Lung microvascular endothelial cell (primary cell): ENCODE measurements at regions not wholly inside any gene's neighbourhood (a gene's known extent, or its start where the extent isn't known, plus 50 kb on each side); places are given as distances from the start of the nearest gene placed in this dataset.

Experiments
- DNase-seq, 2 donors: peaks; one replicate each; pipeline versions ENCODE4 v3.0.0 to v3.0.0-alpha.2; 2010; ENCODE audit warnings: low read depth in 2 of 2

DNA sequence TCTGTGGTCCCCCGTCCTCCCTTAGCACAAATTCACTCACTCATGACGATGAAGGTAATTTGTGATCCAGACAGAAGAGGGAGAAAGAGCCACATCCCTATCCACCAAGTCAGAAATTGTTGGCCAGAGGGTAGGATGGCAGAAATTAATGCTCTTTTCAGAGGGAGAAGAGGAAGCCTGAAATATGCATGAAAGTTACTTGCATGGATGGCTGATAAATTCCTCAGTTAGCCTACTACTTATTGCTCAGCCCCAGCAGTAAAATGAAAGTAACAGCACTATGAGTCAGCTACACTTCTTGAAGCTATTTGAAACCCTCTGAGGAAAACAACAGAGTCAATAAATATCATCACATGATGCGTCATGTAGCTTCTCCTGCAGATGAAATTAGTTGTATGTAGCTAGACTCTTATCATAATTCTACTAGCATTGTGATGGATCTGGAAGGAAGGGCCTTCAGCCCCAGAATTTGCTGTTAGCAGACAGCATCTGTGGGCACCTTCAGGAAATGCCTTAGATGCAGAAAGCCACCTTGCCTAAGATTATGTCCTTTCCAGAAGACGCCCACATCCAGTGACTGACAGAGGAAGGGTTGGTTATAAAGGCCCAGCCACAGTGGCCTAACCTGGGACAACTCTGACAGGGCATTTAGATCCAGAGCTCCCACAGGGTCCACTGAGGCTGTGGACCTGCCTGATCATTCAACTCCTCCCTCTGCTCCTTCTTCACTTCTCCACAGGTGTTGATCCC, 81.2 kb upstream of the CCDC112 start:
- peak; percentile 12 to 89 for DNase-seq

GRCh38 chr5:115375893-115376292, 79.4 kb upstream of the CCDC112 start:
- DNase-seq = no peak

DNA sequence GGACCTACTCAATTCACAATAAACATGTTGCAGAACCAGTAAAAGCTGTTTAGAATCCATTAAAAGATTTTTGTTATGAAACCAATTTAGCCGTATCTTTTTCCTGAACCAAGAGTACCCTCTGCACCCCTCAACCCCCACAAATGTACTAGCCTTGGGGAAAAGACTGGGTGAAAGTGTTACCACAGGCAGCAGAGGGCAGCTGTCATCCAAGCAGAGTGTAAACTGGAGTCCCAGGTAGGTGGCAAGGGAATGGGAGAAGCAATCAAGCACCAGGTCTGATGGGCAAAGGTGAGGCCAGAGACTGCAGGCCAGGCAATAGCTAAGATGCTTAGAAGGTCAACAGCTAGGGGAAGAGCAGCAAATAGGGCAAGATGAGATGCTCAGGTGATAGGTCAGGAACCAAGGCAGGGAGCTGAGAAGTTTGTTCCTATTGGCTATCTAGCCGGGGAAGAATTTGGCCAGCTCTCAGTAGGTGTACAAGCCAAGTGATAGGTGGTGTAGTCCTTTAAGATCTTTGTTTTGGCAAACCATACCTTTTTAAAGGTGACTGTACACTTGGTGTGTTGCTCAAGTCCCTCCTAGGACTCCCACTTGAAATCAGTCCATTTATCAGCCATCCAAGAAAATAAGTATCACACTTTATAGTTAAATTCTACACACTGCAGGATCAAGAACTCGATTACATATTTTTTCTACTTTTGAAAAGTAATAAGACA, 77.8 kb upstream of the CCDC112 start:
- no peak for DNase-seq

DNA sequence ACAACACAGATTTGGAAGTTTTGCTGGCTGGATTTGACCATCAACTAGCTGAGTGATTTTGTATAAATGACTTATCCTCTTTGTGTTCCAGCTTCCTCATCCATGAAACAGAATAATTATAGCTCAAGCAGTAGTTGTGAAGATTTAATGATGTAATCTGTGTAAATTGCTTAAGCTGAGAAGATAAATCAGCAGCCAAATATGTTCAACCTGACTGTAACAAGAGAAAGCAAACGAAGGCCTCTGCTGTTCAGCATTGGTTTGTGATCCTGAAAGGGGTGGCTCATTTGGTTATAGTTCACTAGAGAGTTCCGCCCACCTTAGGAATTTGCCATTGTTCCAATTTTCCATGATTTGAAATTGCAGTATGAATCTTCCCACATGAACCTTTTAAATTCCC, 75.7 kb upstream of the CCDC112 start:
- no peak for DNase-seq

DNA sequence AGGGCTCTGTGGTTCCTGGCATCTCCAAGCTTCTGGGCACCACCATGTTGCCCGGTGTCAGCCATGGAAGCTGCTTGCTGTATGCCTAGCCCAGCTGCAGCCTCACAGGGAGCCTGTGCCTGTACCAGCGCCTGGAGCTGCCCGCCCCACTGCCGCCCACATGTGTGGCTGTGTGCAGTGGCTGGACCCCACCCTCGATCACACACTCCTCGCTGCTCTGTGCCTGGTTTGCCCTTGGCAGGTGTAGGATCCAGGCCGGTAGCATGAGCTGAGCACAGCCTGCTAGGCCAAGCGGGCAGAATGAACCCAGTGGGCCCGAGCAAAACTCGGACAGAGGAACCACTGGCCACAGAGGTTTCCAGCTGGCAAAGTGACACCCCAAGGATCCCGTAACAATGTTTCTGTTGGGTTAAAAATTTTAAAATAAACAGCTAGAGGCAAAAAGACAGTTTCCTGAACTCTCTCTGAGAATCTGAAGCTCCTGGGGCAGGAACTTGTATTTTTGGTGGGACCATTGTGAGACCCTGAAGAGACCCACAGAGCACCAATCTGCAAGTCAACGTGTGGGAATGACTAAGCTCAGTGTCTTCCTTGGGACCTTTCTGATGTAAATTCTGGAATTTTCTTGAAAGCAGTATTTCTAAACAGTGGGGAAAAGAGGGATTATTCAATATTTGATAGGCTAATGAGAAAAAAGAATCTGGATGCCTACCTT, 73.1 kb upstream of the CCDC112 start:
- DNase-seq = no peak

GRCh38 chr5:115366223-115366622, 69.8 kb upstream of the CCDC112 start:
- peak; percentile 19 to 99 for DNase-seq

GRCh38 chr5:115363879-115364278, 67.4 kb upstream of the CCDC112 start:
- no peak for DNase-seq

DNA sequence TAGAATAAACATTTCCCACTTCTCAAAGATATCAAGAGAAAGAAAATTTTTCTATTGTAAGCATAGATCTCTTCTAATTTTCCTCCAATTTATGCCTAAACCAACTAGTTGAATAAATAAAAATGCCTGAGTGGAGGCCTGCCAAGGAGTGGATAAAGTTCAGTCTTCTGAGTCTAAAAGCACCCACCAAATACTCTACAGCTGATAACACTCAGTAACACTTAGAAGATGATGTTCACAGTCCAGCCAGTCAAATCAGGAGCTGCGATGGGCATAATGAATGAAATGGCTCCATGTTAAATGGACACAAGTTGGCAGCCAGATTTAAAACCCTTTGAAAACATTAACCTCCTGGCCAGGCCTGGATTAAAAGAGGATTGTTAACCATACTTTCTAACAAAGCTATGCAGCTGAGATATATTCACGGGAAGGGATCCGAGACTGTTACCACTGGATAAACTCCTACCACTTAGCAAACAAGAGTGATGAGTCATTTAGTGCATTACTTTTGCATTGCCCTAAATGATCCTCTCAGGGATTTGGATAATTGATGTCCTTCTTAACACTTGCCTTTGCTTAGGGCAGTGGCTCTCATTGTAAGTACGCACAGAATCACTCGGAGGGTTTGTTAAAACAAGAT, 63.7 kb upstream of the CCDC112 start:
- no peak for DNase-seq

GRCh38 chr5:115355767-115356381, 59.4 kb upstream of the CCDC112 start:
- DNase-seq = no peak

DNA sequence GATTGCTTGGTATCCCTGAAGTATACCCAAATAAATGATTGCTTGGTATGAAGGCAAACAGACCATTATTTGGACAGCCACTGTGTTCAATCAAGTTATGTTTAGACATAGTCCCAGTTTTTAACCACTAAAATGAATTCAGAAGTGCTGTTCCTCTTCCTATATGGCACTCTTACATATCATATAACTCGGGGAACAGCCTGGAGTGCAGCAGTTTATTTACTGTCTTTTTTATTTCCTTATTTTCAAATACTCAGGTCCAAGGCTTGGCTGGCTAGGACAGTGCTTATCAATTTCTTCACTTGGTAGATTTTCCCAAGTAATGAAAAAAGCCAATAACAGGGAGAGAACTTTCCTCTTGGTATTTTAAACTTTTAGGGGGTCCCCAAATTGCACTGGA, 58.6 kb upstream of the CCDC112 start:
- no peak for DNase-seq

DNA sequence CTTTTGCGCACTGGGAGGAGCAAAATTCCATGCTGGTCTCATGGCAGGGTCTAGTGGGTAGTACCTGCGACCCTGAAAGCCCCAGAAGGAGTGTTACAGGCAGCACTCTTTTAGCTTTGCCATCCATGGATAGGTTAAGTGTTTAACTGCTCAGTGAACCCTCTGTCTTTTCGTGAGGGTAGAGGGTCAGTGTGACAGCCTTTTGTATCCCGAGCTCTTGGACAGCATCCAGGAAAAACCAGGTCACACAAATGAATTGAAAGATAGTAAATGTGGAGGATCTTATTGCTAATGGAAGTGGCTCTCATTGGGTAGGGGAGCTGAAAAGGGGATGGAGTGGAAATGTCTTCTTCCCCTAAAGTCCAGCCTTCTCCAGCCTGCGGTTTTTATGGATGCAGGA, 57.8 kb upstream of the CCDC112 start:
- peak in 1 of 2 donors; percentile 45 for DNase-seq

- no peak for DNase-seq
Observed at GRCh38 chr5:115352571-115352970, 56.1 kb upstream of the CCDC112 start.

DNA sequence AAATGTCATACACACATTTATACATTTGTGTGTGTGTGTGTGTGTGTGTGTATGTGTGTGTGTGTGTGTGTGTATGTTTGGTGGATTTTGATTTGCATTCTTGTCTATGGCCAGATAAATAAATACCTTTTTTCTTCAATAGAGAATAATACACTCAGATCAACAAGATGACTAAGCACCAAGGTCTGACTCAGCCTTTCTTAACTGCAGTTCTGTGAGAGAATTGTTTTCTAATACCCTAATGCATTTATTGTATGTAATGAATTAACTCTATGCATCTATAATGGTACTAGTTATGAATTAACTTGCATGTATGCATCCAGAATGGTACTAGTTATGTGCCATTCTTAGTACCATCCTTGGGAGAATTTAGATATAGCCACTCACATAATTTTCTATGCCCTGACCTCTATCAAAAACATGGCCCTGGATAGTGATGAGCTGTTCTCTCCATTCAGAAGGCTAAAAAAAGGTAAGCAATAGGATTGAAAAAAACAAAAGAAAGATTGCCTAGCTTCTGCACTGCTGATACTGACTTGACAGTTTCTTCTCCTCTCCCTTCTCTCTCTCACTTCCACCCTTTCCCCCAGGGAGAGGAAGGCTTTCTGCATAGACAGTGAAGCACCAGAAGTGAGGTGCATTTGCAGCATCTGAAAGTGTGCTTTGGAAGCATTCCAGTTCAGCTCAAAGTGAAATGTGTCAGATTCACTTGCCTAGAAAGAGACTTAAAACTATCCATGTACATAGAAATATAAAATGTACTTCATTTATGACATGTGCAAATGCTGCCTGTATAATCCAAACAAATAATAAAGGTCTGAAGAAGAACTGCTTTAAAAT, 55.1 kb upstream of the CCDC112 start:
- DNase-seq = peak in 1 of 2 donors; percentile 74

DNA sequence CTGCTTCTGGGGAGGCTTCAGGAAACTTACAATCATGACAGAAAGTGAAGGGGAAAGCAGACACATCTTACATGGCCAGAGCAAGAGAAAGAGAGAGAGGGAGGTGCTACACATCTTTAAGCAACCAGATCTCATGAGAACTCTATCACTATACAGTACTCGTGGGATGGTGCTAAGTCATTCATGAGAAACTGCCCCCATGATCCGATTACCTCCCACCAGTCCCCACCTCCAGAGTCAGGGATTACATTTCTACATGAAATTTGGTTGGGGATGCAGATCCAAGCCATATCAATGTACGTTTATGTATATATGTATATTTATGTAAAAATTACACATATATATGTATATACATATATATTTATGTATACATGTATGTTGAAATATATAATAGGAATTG, 54.4 kb upstream of the CCDC112 start:
- DNase-seq = no peak

DNA sequence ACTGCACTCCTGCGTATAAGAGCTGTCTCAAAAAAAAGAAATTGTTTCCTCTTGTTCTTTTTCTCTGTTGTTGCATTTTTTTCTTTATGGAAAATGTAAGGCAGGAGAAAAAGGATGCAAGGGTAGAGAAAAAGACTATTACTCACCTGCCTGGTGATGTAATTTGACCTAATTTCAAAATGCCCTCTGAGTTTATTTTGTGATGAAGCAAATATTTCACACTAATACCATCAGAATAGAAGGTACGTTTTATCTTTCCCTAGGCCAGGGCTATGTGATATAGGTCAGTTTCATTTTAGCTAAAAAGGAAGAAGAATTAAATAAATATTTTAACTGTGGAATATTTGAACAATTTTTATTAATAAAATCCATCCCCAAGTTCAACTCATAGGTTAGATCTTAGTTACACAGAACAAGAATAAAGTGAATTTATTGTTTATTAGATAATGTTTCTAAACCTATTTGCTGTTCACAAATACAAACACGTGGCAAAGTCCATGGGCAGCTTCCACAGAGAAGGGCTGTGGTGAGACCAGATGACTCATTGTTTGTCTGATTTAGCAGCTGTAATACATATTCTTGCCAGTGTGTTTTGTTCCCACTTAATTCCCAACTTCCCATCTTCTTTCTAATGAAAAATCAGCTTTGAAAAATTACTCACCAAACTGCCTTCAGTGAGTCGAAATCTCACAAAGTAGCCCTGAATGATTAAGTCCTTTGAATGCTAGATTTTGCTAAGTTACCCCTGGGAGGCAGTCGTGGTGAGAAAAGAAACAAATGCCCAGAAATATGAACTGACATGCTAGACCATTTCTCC, 52.8 kb upstream of the CCDC112 start:
- DNase-seq = peak; percentile 63 to 92

GRCh38 chr5:115348175-115348574, 51.7 kb upstream of the CCDC112 start:
- DNase-seq = no peak
